A549 (cell line): ENCODE measurements at regions not wholly inside any gene's neighbourhood (a gene's known extent, or its start where the extent isn't known, plus 50 kb on each side); places are given as distances from the start of the nearest gene placed in this dataset.

Experiments used
- CBX2 ChIP-seq: fragments of 200-600 bp; sonication (generic); IDR thresholded peaks from 2 replicates; pipeline ENCODE4 v1.6.1; 2016; ENCODE audit warnings: low read depth, mild to moderate bottlenecking, borderline replicate concordance
- MAFK ChIP-seq: fragments of 450-650 bp; IDR thresholded peaks from 2 replicates; pipeline ENCODE4 v1.6.1; 2014; ENCODE audit not compliant: partially characterized antibody

DNA sequence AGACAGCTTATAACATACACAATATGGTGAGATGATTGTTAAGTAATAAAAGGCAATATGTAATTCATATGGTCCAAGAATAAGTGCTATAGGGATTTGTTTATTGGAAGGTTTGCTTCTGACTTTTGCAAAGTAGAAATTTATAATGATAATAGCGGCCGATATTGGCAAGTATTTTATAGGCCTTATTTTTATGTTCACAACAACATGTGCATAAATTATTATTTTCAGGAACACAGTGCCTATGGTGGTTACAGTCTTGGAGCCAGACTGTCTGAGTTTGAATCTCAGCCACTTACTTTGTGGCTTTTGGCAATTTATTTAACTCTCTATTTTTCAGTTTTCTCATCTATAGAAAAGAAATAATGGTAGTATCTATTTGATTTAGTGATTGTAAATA lies 607.5 kb downstream of the USP25 start:
- no peak for TF ChIP-seq MAFK
- TF ChIP-seq CBX2 = no peak
